Posterior vena cava (tissue), 2 donors: ENCODE measurements at regions not wholly inside any gene's neighbourhood (a gene's known extent, or its start where the extent isn't known, plus 50 kb on each side); places are given as distances from the start of the nearest gene placed in this dataset.
"Not testable (repeated sequence)": the region's sequence is repeated elsewhere in the genome, so short reads cannot be mapped to it uniquely, and the experiment has no call there.

Experiments used
- DNase-seq: peaks from one replicate; pipeline ENCODE4 v3.0.0-alpha.2; 2020; ENCODE audit warnings: low spot score
- intact Hi-C, 2 donors: fragments of 100-400 bp; cut with DNase I; formaldehyde crosslinking; loops; one replicate each; pipeline versions ENCODE4 v1.14.1 to v1.14.2; 2022 to 2023
- donor health status: DM: yes; HTN: yes; CAD: no.
- donor health status: DM: yes; HTN: yes; CAD: no.

DNA sequence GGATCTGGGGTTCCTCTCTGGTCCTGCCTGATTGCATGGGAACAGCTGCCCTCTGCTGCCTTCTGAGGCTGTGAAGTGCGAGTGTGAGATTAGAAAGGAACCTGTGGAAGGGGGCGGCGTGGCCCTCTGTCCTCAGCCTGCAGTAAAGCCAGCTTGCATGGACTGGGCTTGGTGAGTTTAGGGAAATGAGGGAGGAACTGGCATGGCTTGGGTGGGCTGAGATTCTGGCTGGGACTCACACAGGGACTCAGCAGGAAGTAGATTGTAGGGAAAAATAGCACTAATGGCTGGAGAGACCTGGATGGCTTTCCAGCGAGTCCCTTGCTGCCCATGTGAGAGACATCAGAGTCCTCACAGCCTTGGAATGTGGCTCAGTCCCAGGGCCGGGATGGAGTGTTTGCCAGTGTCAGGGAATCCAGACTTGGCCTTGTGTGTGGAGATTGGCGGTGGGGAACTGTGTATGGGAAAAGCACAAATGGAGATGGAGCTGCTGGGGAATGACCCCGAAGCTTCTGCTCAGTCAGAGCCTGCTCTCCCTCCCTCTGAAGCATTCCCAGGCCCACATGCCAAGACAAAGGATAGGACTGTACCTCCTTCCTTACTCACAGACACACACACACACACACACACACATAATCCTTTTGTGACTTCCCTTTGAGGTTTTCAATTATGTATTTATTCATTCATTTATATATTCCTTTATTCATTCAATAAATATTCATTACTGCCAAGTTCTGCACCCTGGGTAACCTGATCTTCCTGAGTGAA lies 115.4 kb downstream of the ACAA2 start:
- intact Hi-C loops = loop anchor here in 1 of 2 donors (5.0 kb wide), 1 partner anchor 1604 kb away; no protein-coding TSS in a partner anchor
- peak; percentile 85 for DNase-seq

DNA sequence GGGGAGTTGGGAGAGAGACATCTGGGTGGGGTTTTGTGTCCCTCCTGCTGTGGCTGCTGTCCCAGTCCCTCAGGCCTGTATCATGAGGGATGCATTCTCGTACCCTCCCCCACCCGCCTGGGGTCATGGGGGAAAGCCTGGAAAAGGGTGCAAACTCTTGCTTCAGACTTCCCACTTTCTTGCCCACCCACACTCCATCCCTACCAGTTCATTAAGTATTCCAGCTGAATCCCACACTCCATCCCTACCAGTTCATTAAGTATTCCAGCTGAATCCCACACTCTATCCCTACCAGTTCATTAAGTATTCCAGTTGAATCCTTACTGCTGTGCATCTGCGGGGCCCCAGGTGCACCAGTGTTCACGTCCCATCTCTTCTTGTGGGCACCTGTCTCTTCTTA lies 116.3 kb downstream of the ACAA2 start:
- DNase-seq = no peak

DNA sequence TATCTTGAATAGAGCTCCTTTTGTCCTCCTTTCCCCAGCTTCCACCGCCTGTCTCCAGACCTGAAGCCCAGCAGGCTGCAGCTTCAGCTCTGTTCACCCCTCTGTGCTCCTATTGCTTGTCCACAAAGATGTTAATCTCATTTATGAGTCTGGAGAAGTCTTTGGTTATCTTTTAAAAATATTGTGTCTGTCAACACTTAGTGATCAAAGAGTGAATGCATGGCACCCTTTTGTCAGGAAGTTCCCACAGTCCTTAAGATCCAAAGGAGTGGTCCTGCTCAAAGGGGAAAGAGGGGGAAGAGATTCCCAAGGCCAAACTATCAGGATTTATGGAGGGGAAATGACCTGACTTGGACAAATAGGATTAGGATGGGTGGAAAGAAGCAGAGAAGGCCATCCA lies 118.9 kb downstream of the ACAA2 start:
- no peak for DNase-seq
- intact Hi-C loops = no loop called here

More for the DNA sequence above, 116.3 kb downstream of the ACAA2 start:
- intact Hi-C loops = loop anchor here in 1 of 2 donors (5.0 kb wide), 1 partner anchor 1605 kb away; no protein-coding TSS in a partner anchor

DNA sequence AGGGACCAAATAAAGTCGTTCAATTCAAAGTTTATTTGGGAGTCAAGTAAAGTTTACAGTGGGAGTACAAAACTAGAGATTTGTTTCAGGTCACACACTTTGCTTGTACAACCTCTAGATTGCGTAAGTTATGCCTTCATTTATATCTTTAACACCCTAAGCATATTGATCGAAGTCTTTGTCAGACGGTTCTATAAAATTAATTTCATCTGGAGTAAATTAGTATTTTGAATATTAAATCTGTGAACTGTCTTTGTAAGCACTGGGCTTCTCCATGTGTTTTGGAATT lies 119.7 kb downstream of the ACAA2 start:
- no peak for DNase-seq
- intact Hi-C loops = no loop called here

DNA sequence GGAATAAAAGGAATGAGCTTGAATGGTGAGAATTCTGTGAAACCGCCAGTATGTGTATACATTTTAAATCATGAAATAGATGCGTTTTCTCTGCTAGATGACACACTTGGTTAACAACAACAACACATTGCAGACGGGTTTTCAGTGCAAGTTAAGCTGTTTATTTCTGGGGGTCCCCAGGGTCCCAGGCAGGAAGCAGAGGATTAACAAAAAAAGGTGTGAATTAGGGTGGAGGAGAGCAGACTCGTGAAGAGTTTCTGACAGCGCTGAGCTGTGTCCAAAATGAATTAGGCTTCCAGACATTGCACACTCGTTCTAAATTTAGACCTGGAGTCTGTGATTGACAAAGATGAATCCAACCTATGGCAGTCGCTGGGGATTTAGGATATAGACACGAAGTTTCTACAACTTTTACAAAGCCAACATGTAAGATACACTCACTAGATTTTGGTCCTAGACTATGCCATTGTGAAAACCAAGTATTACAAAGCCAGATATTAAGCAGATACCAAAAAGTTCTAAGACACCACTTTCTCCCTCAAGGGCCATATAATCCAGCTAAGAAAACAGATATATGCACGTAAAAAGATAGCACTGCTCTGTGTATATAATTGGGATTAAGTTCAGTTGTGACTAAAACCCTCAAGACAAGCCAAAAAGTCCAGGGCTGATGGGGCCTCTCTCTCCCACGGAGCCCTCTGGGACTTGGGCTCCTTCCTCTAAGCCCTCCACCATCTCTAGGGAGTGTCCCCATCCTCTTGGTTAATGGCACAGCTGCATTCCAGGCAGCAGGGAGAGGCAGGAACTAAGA lies 120.2 kb downstream of the ACAA2 start:
- DNase-seq = no peak
- intact Hi-C loops = no loop called here

DNA sequence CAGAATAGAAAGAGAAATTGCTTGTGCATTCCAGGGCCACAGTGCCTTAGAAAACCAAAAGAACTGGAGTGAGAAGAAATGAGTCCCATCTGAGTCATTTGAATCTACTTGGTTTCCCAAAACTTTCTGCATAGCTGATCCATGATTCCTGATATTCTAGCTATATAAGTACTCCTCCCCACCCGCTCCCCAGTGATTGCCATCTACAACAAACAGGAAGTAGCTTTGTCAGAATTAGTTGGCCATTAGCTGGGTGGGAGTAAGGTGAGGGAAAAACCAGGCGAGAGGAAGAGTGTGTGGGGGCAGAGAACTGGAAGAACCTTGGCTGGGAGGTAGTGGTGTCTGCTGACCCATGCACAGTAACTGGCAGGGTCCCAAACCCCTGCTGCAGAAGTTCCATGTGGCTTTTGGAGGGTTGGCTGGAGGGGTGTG lies 122.1 kb downstream of the ACAA2 start:
- DNase-seq = no peak
- intact Hi-C loops = no loop called here

DNA sequence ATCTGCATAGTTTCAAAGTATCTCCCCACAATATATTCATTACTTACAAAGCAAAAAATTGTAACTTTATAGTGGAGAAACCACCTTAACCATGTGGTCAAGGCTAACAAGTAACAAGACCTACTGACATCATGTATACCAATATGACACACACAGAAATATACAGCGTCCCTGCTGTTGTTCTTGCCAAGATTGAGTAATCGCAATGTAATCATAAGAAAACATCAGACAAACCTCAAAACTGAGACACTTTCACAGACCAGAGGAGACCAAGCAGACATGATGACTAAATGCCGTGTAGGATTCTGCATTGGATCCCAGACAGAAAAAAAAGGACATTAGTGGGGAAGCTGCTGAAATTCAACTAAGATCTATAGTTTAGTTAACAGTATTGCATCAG lies 123.0 kb downstream of the ACAA2 start:
- no peak for DNase-seq
- intact Hi-C loops = no loop called here

DNA sequence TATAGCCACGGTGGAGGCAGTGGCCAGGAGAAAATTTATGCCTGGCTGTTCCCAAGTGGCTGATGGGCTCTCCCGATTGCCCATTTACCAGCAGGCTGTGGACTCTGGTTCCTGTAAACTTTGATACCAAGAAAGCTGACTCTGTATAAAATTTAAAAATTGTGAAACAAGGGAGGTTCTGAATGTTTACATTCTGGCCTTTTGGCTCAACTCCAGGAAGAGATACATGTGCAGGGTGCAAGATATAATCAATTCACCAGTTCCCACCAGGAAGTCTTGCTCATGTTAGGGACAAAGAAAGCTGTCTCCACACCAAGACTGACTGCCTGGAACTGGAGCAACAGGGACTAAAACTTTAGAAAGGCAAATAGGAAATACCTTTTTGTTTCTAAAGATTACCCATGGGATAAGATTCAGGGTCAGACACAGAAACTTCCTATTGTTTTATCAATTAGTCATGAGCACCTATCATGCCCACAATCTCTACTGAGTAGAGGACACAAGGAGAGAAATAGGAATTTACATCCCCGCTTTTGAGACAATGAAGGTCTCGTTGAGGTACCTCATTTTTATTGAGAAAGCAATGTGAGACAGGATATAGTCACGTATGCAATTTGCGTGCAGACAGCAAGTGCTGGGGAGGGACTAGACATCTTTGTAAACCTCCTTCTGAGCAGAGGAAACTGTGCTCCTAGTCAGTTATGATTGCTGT lies 123.5 kb downstream of the LIPG start:
- intact Hi-C loops = no loop called here
- DNase-seq = no peak

DNA sequence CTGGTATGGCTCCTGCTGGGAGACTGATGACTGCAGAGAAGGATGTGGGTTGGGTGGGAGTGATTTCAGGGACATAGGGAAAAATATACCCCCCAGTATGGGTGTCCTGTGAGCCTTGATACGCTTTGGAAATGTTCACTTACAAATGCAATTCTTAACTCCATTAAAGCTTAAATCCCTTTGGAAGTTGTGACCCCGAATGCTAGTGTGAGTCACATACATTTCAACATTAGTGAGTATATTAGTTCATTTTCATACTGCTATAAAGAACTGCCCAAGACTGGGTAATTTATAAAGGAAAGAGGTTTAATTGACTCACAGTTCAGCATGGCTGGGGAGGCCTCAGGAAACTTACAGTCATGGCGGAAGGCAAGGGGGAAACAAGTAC lies 120.9 kb downstream of the LIPG start:
- DNase-seq, intact Hi-C loops: not testable (repeated sequence)

DNA sequence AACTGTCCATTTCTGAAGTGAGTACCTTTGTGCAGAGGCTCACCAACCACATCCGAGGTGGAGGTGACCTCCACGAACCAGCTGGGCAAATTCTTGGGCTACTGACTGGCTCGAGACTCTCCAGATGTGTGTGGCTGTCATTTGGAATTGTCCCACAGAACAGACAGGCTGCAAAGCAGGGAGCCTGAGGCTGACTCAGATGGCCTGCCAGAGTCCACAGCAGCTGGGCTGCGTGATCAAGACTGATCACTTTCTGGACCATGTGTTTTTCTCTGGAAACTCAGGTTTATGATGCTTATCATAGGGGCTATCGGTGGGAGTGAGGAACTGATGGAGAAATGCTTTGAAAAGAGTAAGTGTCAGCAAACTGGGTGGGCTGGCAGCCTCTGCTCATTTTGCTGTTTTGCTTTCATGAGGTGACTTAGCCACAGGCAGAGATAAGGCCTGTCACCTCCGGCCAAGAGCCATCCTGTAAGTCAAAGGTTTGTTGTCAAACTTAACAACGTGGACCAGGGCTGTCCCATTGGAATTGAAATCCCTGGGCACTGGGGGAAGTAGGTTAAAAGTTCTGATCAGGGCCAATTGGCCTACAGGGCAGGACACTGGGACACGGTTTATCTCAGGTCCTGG lies 120.4 kb downstream of the LIPG start:
- DNase-seq = no peak
- intact Hi-C loops = no loop called here

DNA sequence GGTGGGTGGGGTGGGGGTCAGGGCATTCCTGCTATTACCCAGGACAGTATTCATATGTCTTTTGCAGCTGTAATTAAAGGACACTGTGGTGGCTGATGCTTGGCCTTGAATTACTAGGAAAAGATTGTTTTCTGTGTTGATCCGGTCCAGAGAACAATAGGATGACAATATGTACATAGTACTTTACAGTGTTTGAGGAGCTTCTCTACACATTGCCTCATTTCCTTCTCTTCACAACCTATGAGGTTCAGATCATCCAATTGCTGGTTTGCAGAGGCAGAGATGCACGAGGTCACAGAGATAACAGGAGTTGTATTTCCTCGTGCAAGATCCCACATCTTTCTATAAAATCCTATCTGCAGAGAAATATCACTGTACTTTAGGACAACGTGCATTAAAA lies 119.5 kb downstream of the LIPG start:
- intact Hi-C loops = no loop called here
- no peak for DNase-seq

DNA sequence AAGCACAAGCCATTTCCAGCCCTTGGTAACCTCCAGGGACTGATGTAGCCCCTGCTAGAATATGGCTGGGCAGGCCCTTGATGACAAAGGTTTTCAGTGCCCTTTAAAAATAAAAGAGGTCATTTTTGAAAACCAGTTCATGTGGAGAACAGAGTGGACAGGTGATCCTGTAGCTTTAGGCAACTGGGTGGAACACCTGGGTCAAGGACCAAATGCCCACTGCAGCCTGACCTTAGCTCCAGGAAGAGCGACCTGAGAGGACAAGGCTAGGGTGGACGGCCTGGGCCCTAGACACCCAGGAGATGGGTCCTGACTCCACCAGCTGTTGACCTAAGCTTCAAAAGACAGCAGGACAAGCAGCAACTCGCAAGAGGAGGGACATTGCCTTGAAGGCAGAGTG lies 116.6 kb downstream of the LIPG start:
- DNase-seq = no peak
- intact Hi-C loops = no loop called here

DNA sequence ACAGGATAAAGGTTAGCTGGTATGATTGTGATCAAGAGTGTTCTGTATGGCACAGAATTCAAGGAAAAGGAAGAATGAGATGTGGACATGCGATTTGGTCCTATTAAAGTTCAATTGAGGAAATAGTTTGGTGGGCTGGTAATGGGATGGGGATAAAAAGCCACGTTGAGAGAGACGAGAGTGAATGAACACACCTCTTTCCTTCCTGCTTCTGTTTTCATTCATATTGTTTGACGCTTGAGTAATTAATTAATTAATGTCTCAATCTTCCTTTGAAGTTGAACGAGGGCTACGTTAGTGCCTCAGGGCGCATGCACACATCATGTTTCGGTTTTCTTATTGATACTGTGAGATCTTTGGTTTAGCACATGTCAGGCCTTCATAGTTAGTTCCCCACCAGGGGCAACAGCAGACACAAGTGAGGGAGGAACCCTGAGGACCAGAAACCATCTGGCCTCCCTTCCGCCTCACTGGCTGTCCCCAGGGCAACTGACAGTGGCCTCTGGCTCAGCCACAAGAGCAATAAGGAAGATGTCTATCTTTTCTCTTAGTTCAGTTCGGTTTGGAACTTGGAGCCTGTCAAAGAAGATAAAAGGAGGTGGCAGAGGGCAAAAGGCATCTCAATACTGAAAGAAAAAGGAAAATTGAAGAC lies 116.0 kb downstream of the LIPG start:
- intact Hi-C loops = no loop called here
- DNase-seq = no peak

DNA sequence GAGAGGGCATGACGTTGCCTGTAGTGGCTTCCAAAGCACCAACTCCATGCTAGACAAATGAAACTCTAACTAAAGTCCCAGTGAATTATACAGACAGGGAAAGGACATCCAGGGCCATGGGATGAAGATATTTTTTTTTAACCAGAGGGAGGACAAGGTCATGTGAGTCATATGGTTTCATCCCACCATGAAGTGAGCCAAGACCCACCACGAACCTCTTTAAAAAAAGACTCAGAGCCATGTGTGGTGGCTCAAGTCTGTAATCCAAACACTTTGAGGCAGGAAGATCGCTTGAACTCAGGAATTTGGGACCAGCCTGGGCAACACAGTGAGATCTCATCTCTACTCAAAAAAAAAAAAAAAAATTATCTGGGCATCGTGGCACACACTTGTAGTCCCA lies 115.2 kb downstream of the LIPG start:
- no peak for DNase-seq
- intact Hi-C loops = no loop called here

DNA sequence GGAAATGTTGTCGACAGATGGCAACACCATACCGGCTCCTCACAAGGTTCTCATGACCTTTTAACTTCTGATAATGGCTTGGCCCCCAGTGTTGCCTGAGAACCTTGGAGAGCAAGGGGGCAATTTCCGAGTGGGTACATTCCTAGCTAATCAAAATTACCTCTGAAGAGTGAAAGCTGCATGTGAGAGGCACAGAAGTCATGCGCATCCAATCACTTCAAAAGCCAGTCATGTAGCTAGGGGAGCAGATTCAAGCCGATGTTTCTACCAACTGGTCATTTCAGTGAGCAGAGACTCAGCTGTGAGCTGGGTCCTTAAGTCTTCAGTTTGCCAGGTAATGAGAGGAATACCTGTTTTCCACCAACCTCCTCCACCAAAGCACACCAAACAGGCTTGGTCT lies 111.4 kb downstream of the LIPG start:
- DNase-seq = no peak
- intact Hi-C loops = no loop called here

DNA sequence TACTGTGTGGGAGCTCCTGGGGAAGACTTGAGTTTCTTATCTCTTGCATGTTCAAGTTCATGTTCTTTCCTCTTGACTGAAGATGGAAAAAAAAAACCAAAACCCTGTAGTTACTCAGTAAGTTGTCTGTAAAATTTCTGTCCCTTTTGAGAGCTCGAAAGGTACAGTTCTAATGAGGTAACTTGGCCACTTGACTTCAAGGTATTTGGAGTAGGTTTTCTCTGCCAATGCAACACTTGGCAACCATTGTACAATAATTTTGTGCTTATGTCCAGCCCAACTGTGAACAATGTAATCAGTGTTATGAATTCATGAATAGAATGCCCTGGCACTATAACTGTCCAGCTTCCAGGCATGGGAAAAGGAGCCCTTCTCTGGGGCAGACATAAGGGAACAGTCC lies 111.0 kb downstream of the LIPG start:
- DNase-seq = no peak
- intact Hi-C loops = no loop called here

DNA sequence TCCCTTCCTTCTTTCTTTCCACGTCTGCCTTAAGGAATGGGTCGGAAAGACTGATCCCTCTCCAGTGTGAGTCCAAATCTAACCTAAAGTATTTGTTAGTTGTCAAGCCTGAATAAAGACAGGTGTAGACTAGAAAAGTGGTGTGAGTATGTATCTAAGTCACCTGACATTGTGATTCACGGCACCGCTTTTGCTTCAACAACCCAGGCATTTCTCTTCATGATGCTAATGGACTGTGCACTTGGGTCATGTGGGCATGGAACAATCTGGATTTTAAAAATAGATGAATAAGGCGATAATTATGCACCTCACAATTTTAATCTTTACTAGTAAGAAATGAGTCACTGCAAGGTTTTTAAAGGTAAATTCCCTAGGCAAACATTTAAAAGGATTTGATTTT lies 107.5 kb downstream of the LIPG start:
- DNase-seq = no peak
- intact Hi-C loops = no loop called here

DNA sequence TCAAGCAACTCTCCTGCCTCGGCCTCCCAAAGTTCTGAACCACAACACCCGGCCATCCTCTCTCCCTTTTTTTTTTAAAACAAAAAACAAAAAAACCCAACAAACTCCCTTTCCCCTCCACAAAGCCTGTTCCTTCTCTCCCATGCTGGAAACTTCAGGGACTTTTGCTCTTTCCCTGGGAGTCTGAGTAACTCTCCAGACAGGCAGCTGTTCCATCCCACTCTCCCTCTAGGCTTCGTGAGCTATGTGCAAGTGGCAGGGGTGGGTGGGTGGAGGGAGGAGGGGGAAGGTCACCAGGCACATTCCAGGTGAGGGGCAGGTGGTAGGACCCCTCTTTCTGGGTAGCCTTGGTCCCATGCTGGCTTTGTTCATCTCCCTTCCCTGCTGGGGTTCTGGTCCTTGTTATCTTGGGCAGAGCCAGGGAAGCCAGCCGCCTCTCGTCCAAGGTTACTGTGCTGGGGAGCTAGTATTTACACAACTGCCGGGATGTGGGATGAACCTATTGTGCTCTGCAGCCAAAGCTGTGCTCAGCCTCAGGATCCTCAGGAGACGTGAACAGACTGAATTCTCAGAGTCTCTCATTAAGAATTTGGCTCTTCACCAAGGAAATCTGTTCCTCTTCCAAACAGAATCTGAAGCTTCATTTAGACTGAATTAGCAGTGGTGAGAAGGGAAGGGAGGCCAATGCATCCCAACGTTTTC lies 106.9 kb downstream of the LIPG start:
- DNase-seq = no peak
- intact Hi-C loops = no loop called here

DNA sequence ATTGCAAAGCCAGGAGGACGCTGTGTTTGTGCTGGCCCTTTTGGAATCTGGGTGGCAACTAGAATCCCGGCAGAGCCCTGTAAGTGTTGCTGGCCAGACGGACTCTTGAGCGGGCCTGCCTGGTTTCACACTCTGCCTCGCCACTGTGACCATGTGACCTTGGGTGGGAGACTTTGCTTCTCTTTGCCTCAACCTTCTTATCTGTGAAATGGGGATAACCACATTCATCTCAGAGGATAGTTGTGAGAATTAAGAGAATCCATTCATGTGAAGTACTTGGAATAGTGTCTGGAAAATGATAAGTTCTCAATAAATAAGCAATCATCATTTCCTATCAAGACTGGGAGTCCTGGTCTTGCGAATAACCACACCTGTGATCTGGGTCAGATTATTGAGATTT lies 105.6 kb downstream of the LIPG start:
- intact Hi-C loops = no loop called here
- DNase-seq = no peak
